H54 (cell line): ENCODE measurements at regions not wholly inside any gene's neighbourhood (a gene's known extent, or its start where the extent isn't known, plus 50 kb on each side); places are given as distances from the start of the nearest gene placed in this dataset.

Experiments used
- DNase-seq: peaks from one replicate; pipeline ENCODE4 v3.0.0; 2011; ENCODE audit warnings: low spot score, mixed read lengths; ENCODE audit not compliant: insufficient read length
- FAIRE-seq: peaks from 3 replicates; lab custom pipeline; 2011; peaks lifted over from hg19 to GRCh38; lab: Jason Lieb, UNC
- POLR2A ChIP-seq: IDR thresholded peaks from 2 replicates; pipeline ENCODE4 v1.6.1; 2011; ENCODE audit warnings: low read depth, mild to moderate bottlenecking, low read length

- no peak for DNase-seq
- TF ChIP-seq POLR2A = no peak
- FAIRE-seq = no peak
These were observed 308.4 kb downstream of the FGFR2 start for GRCh38 chr10:121289800-121290199.

- no peak for TF ChIP-seq POLR2A
- FAIRE-seq (no peak), DNase-seq (no peak)
These were observed 307.6 kb downstream of the FGFR2 start for GRCh38 chr10:121290674-121291073.

GRCh38 chr10:121291376-121291775 is 306.9 kb downstream of the FGFR2 start:
- no peak for DNase-seq
- no peak for FAIRE-seq
- TF ChIP-seq POLR2A = no peak

- DNase-seq = no peak
- no peak for TF ChIP-seq POLR2A
- no peak for FAIRE-seq
These were observed 306.4 kb downstream of the FGFR2 start for GRCh38 chr10:121291823-121292222.

GRCh38 chr10:121292321-121292720 is 305.9 kb downstream of the FGFR2 start:
- DNase-seq (no peak), FAIRE-seq (no peak)
- no peak for TF ChIP-seq POLR2A

GRCh38 chr10:121293110-121293509 is 305.1 kb downstream of the FGFR2 start:
- TF ChIP-seq POLR2A = no peak
- no peak for FAIRE-seq
- no peak for DNase-seq

- no peak for FAIRE-seq
- no peak for TF ChIP-seq POLR2A
These were observed 303.6 kb downstream of the FGFR2 start for GRCh38 chr10:121294630-121295029.

GRCh38 chr10:121296378-121296777 is 301.9 kb downstream of the FGFR2 start:
- DNase-seq (no peak), FAIRE-seq (no peak)
- TF ChIP-seq POLR2A = no peak

More at GRCh38 chr10:121294630-121295029, 303.6 kb downstream of the FGFR2 start:
- no peak for DNase-seq

- no peak for FAIRE-seq
- no peak for DNase-seq
- TF ChIP-seq POLR2A = no peak
These were observed 301.2 kb downstream of the FGFR2 start for GRCh38 chr10:121296881-121297585.

- no peak for TF ChIP-seq POLR2A
- no peak for FAIRE-seq
- DNase-seq = no peak
These were observed 297.5 kb downstream of the FGFR2 start for GRCh38 chr10:121300723-121301122.

- FAIRE-seq (no peak), DNase-seq (no peak)
These were observed 295.6 kb downstream of the FGFR2 start for GRCh38 chr10:121302541-121303180.

GRCh38 chr10:121303287-121303890 is 294.9 kb downstream of the FGFR2 start:
- FAIRE-seq (no peak), DNase-seq (no peak)
- TF ChIP-seq POLR2A = no peak

More at GRCh38 chr10:121302541-121303180, 295.6 kb downstream of the FGFR2 start:
- TF ChIP-seq POLR2A = no peak

GRCh38 chr10:121305066-121305465 is 293.2 kb downstream of the FGFR2 start:
- no peak for DNase-seq
- TF ChIP-seq POLR2A = no peak
- no peak for FAIRE-seq

GRCh38 chr10:121306159-121306673 is 292.0 kb downstream of the FGFR2 start:
- FAIRE-seq = no peak
- no peak for DNase-seq
- no peak for TF ChIP-seq POLR2A
